Liver (tissue), 7 donors: ENCODE measurements at regions not wholly inside any gene's neighbourhood (a gene's known extent, or its start where the extent isn't known, plus 50 kb on each side); places are given as distances from the start of the nearest gene placed in this dataset.

Experiments
- DNase-seq: peaks from one replicate; pipeline ENCODE4 v3.0.0-alpha.2; 2017; ENCODE audit warnings: low spot score
- H3K27ac ChIP-seq, 2 donors: one replicate each; pipeline ENCODE4 v1.7.0; 2013; ENCODE audit warnings: inconsistent platforms in 2 of 2, low read length in 2 of 2, control low read depth in 1 of 2, low read depth in 1 of 2, mild to moderate bottlenecking in 1 of 2
- H3K27me3 ChIP-seq, 4 donors: one replicate each; pipeline versions ENCODE4 v1.6.1 to v1.7.0; 2013; ENCODE audit warnings: low read length in 3 of 4, inconsistent platforms in 1 of 4, mild to moderate bottlenecking in 1 of 4, moderate library complexity in 1 of 4; ENCODE audit not compliant: control insufficient read depth in 4 of 4, insufficient read depth in 4 of 4
- H3K36me3 ChIP-seq, 4 donors: one replicate each; pipeline versions ENCODE4 v1.6.1 to v1.7.0; 2013; ENCODE audit warnings: low read length in 3 of 4, mild to moderate bottlenecking in 3 of 4, low read depth in 1 of 4, moderate library complexity in 1 of 4; ENCODE audit not compliant: control insufficient read depth in 4 of 4, insufficient read depth in 3 of 4
- H3K4me1 ChIP-seq, 4 donors: one replicate each; pipeline versions ENCODE4 v1.6.1 to v1.7.0; 2013; ENCODE audit warnings: low read length in 3 of 4, mild to moderate bottlenecking in 3 of 4, moderate library complexity in 1 of 4; ENCODE audit not compliant: control insufficient read depth in 4 of 4, insufficient read depth in 4 of 4
- H3K4me3 ChIP-seq, 3 donors: one replicate each; pipeline versions ENCODE4 v1.6.1 to v1.7.0; 2013; ENCODE audit warnings: low read length in 3 of 3, control low read depth in 1 of 3, low read depth in 1 of 3, mild to moderate bottlenecking in 1 of 3
- H3K9ac ChIP-seq, 2 donors: one replicate each; pipeline ENCODE4 v1.7.0; 2013; ENCODE audit warnings: low read length in 2 of 2, mild to moderate bottlenecking in 2 of 2, moderate library complexity in 2 of 2, control low read depth in 1 of 2, low read depth in 1 of 2
- H3K9me3 ChIP-seq, 4 donors: one replicate each; pipeline versions ENCODE4 v1.6.1 to v1.7.0; 2013; ENCODE audit warnings: low read length in 3 of 4; ENCODE audit not compliant: control insufficient read depth in 4 of 4
- ATF3 ChIP-seq: IDR thresholded peaks from 2 replicates; pipeline ENCODE4 v1.6.1; 2016; ENCODE audit warnings: antibody characterized with exemption
- GABPA ChIP-seq, 2 donors: IDR thresholded peaks in 1 of 2; conservative IDR thresholded peaks in 1 of 2; 2 replicates each; pipeline ENCODE4 v1.6.1; 2016; ENCODE audit warnings: antibody characterized with exemption in 2 of 2, mild to moderate bottlenecking in 1 of 2, moderate library complexity in 1 of 2
- HNF4A ChIP-seq, 2 donors: conservative IDR thresholded peaks; 2 replicates each; pipeline ENCODE4 v1.6.1; 2016; ENCODE audit warnings: antibody characterized with exemption in 2 of 2, mild to moderate bottlenecking in 2 of 2
- JUND ChIP-seq, 2 donors: IDR thresholded peaks; 2 replicates each; pipeline ENCODE4 v1.6.1; 2016; ENCODE audit warnings: antibody characterized with exemption in 2 of 2
- MAX ChIP-seq: IDR thresholded peaks from 2 replicates; pipeline ENCODE4 v1.6.1; 2016; ENCODE audit warnings: antibody characterized with exemption
- RAD21 ChIP-seq, 2 donors: IDR thresholded peaks; 2 replicates each; pipeline ENCODE4 v1.6.1; 2016; ENCODE audit warnings: antibody characterized with exemption in 2 of 2, mild to moderate bottlenecking in 2 of 2
- REST ChIP-seq: IDR thresholded peaks from 2 replicates; pipeline ENCODE4 v1.6.1; 2016; ENCODE audit warnings: antibody characterized with exemption, mild to moderate bottlenecking
- SP1 ChIP-seq: IDR thresholded peaks from 2 replicates; pipeline ENCODE4 v1.6.1; 2018; ENCODE audit warnings: antibody characterized with exemption, mild to moderate bottlenecking
- YY1 ChIP-seq: IDR thresholded peaks from 2 replicates; pipeline ENCODE4 v1.6.1; 2016; ENCODE audit warnings: antibody characterized with exemption, mild to moderate bottlenecking
- ZBTB33 ChIP-seq: IDR thresholded peaks from 2 replicates; pipeline ENCODE4 v1.6.1; 2016; ENCODE audit warnings: antibody characterized with exemption
- WGBS: extraction: QIAGEN DNeasy Blood & Tissue Kit; methylation state at CpG from one replicate; pipeline ENCODE4 v1.1.7; 2013; 5-methylcytosine and 5-hydroxymethylcytosine counted together
- donor health status: healthy.
- donor health status: healthy.
- donor health status: healthy.
- donor health status: healthy.

- TF ChIP-seq HNF4A (conservative IDR thresholded peaks at IDR 0.05) (no peak), JUND (IDR thresholded peaks at IDR 0.05) (no peak), SP1 (no peak), GABPA (IDR thresholded peaks at IDR 0.05 in 1 of 2, conservative IDR thresholded peaks at IDR 0.05 in 1 of 2) (no peak)
- H3K27me3 ChIP-seq, result peaks cover 0 to 7% (median 0%) of the 10 kb centered on the region in 4 donors
- 59% methylated on average over 10 of the region's 10 CpGs for WGBS
These were observed 67.9 kb upstream of the FBRSL1 start for GRCh38 chr12:132422040-132422380.

GRCh38 chr12:132419631-132420246 is 70.2 kb upstream of the FBRSL1 start:
- 75% methylated on average over 18 of the region's 18 CpGs for WGBS
- no peak for TF ChIP-seq ATF3
- TF ChIP-seq MAX, result no peak
- TF ChIP-seq HNF4A (conservative IDR thresholded peaks at IDR 0.05), result no peak
- Histone ChIP-seq H3K9ac (no peak overlapping the region), H3K4me3 (no peak overlapping the region), H3K9me3 (no peaks in the 10 kb centered on the region), H3K27ac (no peak overlapping the region), H3K36me3 (no peaks in the 10 kb centered on the region), H3K4me1 (peaks cover 0 to 4% (median under 1%) of the 10 kb centered on the region in 4 donors), H3K27me3 (peaks cover 0 to 7% (median 0%) of the 10 kb centered on the region in 4 donors)
- DNase-seq, result no peak

More at GRCh38 chr12:132422040-132422380, 67.9 kb upstream of the FBRSL1 start:
- Histone ChIP-seq H3K27ac (no peak overlapping the region), H3K9me3 (no peaks in the 10 kb centered on the region), H3K4me1 (no peaks in the 10 kb centered on the region), H3K9ac (no peak overlapping the region), H3K36me3 (no peaks in the 10 kb centered on the region), H3K4me3 (no peak overlapping the region)
- DNase-seq, result no peak

- no peak overlapping the region for H3K27ac ChIP-seq
- H3K4me1 ChIP-seq, result peaks cover 0 to 4% (median 1%) of the 10 kb centered on the region in 4 donors
- H3K4me3 ChIP-seq, result no peak overlapping the region
- no peak for DNase-seq
- H3K9ac ChIP-seq, result no peak overlapping the region
- peaks cover 0 to 3% (median 0%) of the 10 kb centered on the region in 4 donors for H3K27me3 ChIP-seq
- H3K9me3 ChIP-seq, result no peaks in the 10 kb centered on the region
- 84% methylated on average over 3 of the region's 3 CpGs for WGBS
- H3K36me3 ChIP-seq, result no peaks in the 10 kb centered on the region
- no peak for TF ChIP-seq HNF4A (conservative IDR thresholded peaks at IDR 0.05)
These were observed 71.5 kb upstream of the FBRSL1 start for GRCh38 chr12:132418393-132418925.

GRCh38 chr12:132417741-132418140 is 72.2 kb upstream of the FBRSL1 start:
- peaks cover 0 to 4% (median 1%) of the 10 kb centered on the region in 4 donors for H3K4me1 ChIP-seq
- no peaks in the 10 kb centered on the region for H3K27me3 ChIP-seq
- TF ChIP-seq ATF3 (no peak), GABPA (IDR thresholded peaks at IDR 0.05 in 1 of 2, conservative IDR thresholded peaks at IDR 0.05 in 1 of 2) (no peak), HNF4A (conservative IDR thresholded peaks at IDR 0.05) (no peak), ZBTB33 (no peak), RAD21 (IDR thresholded peaks at IDR 0.05) (no peak), YY1 (no peak), REST (no peak), JUND (IDR thresholded peaks at IDR 0.05) (no peak), MAX (no peak)
- H3K36me3 ChIP-seq, result no peaks in the 10 kb centered on the region
- H3K4me3 ChIP-seq, result no peak overlapping the region
- H3K9ac ChIP-seq, result no peak overlapping the region
- H3K27ac ChIP-seq, result no peak overlapping the region
- no peak for DNase-seq
- no peaks in the 10 kb centered on the region for H3K9me3 ChIP-seq
- WGBS, result 75% methylated on average over 15 of the region's 15 CpGs
